D341Med (cell line): ENCODE measurements at regions not wholly inside any gene's neighbourhood (a gene's known extent, or its start where the extent isn't known, plus 50 kb on each side); places are given as distances from the start of the nearest gene placed in this dataset.
"Not testable (repeated sequence)": the region's sequence is repeated elsewhere in the genome, so short reads cannot be mapped to it uniquely, and the experiment has no call there.

ENCODE experiments used
- DNase-seq: peaks from one replicate; pipeline ENCODE4 v3.0.0; 2012; ENCODE audit warnings: low spot score

- no peak for DNase-seq
Measured at GRCh38 chr6:21710216-21710615, 116.7 kb downstream of the SOX4 start.

GRCh38 chr6:21710908-21711627, 117.5 kb downstream of the SOX4 start:
- no peak for DNase-seq

GRCh38 chr6:21712213-21712612, 118.7 kb downstream of the SOX4 start:
- no peak for DNase-seq

- no peak for DNase-seq
Measured at GRCh38 chr6:21713481-21713880, 119.9 kb downstream of the SOX4 start.

- DNase-seq, result no peak
Measured at GRCh38 chr6:21715180-21715579, 121.6 kb downstream of the SOX4 start.

GRCh38 chr6:21722510-21722909, 129.0 kb downstream of the SOX4 start:
- DNase-seq, result no peak

- no peak for DNase-seq
Measured at GRCh38 chr6:21726676-21727075, 133.1 kb downstream of the SOX4 start.

- DNase-seq, result no peak
Measured at GRCh38 chr6:21728141-21728540, 134.6 kb downstream of the SOX4 start.

GRCh38 chr6:21729431-21729830, 135.9 kb downstream of the SOX4 start:
- DNase-seq, result no peak

GRCh38 chr6:21730533-21730932, 137.0 kb downstream of the SOX4 start:
- DNase-seq, result no peak

GRCh38 chr6:21731411-21732031, 138.0 kb downstream of the SOX4 start:
- no peak for DNase-seq

- not testable (repeated sequence) for DNase-seq
Measured at GRCh38 chr6:21732032-21732730, 138.6 kb downstream of the SOX4 start.

- DNase-seq, result no peak
Measured at GRCh38 chr6:21732731-21733130, 139.2 kb downstream of the SOX4 start.

- no peak for DNase-seq
Measured at GRCh38 chr6:21733311-21733710, 139.8 kb downstream of the SOX4 start.

GRCh38 chr6:21734204-21734603, 140.7 kb downstream of the SOX4 start:
- DNase-seq, result no peak

GRCh38 chr6:21738180-21739094, 144.9 kb downstream of the SOX4 start:
- no peak for DNase-seq

- DNase-seq, result no peak
Measured at GRCh38 chr6:21739241-21739640, 145.7 kb downstream of the SOX4 start.

- no peak for DNase-seq
Measured at GRCh38 chr6:21739838-21740237, 146.3 kb downstream of the SOX4 start.

- no peak for DNase-seq
Measured at GRCh38 chr6:21740376-21741124, 147.0 kb downstream of the SOX4 start.

GRCh38 chr6:21741221-21742109, 147.9 kb downstream of the SOX4 start:
- DNase-seq, result no peak
